GM19351 (cell line): ENCODE measurements at regions not wholly inside any gene's neighbourhood (a gene's known extent, or its start where the extent isn't known, plus 50 kb on each side); places are given as distances from the start of the nearest gene placed in this dataset.
"Not testable (repeated sequence)": the region's sequence is repeated elsewhere in the genome, so short reads cannot be mapped to it uniquely, and the experiment has no call there.

Experiments used
- ATAC-seq: cut with Tn5 transposase; IDR thresholded peaks from one replicate; pipeline ENCODE4 v1.9.1; 2021; ENCODE audit warnings: mild to moderate bottlenecking, moderate library complexity; ENCODE audit not compliant: unreplicated experiment

DNA sequence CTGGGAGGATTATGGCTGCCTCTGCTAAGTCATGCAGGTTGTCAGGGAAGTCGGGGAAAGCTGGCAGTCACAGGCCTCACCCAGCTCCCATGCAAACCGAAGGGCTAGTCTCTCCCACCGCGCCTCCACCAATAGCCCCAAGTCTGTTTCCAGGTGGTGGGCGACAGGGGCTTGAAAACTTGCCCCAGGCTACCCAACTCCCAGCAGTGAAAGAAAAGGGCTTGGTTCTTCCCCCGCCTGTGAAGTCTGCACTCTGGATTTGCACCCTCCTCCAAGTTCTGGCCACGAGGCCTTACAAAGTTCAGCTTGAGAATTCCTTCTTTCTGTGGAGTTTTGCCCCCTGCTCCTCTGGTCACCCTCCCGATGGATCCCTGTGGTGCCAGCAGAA is 99.9 kb upstream of the CHST15 start:
- ATAC-seq: no peak

GRCh38 chr10:124192664-124193308 is 99.4 kb upstream of the CHST15 start:
- not testable (repeated sequence) for ATAC-seq

DNA sequence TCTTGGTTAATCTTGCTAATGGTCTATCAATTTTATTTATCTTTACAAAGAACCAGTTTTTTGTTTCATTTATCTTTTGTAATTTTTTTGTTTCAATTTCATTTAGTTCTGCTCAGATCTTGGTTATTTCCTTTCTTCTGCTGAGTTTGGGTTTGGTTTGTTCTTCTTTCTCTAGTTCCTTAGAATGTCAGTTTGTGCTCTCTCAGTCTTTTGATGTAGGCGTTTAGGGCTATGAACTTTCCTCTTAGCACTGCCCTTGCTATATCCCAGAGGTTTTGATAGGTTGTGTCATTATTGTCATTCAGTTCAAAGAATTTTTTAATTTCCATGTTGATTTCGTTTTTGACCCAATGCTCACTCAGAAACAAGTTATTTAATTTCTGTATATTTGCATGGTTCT is 97.1 kb upstream of the CHST15 start:
- not testable (repeated sequence) for ATAC-seq

DNA sequence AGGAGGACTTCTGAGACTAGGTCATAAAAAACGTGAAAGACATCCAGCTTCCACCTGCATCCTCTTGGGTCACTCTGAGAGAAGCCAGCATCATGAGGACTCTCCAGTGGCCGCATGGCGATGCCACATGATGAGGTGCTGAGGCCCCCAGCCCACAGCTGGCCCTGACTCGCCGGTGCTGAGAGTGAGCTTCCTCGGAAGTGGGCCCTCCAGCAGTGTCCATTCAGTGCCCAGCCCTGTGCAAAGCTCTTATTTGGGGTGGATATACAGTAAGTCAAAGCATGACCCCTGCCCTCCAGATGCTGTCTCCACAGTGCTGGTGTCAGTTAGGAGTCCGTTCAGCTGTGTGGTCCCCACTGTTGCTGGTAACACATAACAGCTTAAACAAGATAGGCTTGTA is 93.6 kb upstream of the CHST15 start:
- no peak for ATAC-seq

GRCh38 chr10:124185084-124185483 is 91.7 kb upstream of the CHST15 start:
- ATAC-seq: no peak

DNA sequence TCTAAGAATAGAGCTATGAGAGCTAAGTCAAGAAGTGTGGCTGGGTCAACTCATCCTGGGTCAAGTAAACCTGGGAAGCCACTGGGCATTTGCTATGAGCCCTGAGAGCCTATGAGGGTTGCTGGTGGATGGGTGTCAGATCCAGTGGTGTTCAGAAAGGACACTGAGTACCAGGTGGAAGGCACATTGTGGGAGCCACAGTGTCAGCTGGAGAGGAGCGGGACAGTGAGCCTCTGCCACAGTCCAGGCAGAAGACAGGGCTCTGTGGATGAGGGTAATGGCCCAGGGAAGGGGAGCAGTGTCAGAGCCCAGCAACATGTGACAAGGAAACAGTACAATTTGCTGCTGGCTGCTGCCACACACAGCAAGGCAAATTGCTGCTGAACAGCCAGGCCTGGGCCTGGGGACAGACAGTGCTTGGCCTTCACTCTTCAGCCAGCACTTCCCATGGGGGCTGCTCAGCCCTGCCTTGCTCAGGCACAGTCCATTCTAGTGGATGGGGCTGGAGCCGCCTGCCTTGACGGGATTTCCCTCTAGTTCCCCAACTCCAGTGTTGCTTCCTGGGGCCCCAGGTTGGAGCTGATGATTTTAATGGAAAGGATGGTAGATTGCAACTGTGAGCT is 90.9 kb upstream of the CHST15 start:
- ATAC-seq: no peak

DNA sequence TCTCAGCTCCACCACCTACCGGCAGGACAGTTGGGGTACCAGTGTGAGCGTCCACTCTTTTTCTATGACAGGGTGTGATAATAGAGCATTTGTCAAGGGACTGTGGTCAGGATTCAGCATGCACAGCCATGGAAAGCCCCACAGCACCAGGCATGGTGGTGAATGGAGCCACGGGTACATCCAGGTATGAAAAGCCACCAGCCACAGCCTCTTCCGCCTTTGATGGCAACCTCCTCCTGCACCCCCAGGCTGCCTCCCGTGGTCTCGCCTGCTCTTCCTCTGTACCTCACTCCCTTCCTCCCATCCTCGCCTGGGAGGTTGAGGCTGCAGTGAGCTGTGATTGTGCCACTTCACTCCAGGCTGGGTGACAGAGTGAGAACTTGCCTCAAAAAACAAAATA is 90.2 kb upstream of the CHST15 start:
- no peak for ATAC-seq

GRCh38 chr10:124182088-124182541 is 88.7 kb upstream of the CHST15 start:
- no peak for ATAC-seq

GRCh38 chr10:124181656-124182055 is 88.3 kb upstream of the CHST15 start:
- no peak for ATAC-seq

- ATAC-seq: peak; percentile 43
Observed at GRCh38 chr10:124180947-124181549, 87.7 kb upstream of the CHST15 start.

- ATAC-seq: no peak
Observed at GRCh38 chr10:124180044-124180745, 86.8 kb upstream of the CHST15 start.

DNA sequence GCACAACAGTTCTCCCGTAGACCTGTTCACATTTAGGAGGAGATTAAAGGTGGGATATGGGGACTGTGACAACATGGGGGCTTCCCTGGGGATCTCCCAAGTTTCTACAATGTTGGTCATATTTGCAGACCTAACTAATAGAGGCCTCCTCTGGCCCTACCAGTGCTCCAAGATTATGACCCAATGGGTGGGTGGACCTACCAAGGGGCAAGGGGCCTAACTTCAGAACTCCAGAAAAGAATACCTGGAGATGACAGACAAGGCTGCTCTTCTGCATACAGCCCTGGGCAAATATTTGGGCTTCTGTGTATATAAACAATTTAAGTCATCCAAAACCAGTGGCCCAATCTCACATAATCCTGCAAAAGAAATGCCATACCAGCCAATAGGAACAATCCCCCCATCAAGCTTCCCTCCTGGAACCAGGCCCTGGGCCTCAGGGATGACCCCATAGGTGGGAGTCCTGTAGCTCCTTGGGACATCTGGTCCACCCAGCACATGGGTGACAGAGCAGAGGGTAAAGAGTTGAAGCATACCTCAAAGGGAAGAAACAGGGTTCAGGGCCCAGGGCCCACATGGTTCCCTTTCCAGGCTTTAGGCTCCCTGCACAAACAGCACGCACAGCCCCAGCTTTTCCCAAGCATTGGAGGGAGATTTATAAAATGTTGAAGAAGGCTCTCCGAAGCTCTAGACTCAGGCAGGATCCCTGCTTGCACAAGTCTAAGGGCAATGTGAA is 86.1 kb upstream of the CHST15 start:
- no peak for ATAC-seq

DNA sequence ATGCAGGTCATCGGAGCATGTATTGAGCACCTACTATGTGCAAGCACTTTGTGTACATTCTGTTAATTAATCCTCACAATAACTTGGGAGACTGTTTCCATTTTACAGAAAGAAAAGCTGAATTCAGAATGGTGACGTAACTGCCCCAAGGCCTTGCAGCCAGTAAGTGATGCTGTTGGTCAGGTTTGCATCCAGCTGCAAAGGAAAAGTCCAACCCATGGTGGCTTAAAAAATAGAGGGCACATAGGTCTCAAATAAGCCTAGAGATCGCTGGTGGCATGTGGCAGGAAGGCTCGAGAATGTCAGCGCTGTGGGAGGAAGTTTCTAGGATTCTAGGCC is 83.8 kb upstream of the CHST15 start:
- ATAC-seq: no peak

GRCh38 chr10:124176349-124177179 is 83.2 kb upstream of the CHST15 start:
- ATAC-seq: no peak

- ATAC-seq: no peak
Observed at GRCh38 chr10:124175701-124176348, 82.4 kb upstream of the CHST15 start.

DNA sequence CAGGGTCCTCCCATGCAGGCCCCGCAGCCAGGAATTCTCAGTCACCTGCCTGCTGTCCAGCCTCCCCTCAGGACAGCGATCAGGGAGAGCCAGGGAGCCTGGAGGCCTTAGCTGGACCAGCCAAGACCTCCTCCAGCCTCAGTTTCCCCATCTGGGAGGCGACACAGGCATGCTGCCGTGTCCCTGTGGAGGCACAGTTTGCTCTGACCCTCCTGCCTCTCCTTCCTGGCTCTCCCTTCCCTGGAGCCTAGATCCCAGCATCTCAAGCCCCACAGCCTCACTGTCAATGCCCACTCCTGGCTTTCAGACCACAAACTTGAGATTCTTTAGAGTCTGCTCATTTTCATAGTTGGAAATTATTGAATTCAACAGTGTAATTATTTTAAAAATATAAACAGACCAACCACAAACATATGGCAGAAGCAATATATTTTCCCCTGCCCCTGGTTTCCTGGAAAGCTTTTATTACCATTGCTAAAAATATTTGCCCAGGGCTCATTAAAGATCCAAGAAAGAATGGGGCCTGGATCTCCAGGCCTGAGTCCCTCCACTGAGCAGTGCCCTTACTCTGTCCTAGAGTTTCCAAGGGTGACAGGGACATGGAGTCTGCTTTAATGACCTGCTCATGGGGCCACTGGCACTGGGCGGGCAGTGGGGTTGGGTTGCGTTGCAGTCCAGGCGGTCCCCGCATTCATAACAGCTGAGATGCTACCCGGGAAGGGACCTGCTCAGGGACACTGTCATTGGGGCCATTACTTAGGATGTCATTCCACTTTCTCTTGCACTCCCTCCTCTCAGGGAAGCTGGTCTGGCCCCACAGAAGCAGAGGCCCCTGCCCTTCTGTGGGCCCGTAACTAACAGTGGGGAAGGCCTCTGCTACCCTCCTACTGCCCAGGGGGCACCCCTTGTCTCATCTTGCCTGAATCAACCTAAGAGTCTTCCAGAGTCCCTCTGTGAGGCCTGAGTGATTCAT is 81.6 kb upstream of the CHST15 start:
- ATAC-seq: no peak

DNA sequence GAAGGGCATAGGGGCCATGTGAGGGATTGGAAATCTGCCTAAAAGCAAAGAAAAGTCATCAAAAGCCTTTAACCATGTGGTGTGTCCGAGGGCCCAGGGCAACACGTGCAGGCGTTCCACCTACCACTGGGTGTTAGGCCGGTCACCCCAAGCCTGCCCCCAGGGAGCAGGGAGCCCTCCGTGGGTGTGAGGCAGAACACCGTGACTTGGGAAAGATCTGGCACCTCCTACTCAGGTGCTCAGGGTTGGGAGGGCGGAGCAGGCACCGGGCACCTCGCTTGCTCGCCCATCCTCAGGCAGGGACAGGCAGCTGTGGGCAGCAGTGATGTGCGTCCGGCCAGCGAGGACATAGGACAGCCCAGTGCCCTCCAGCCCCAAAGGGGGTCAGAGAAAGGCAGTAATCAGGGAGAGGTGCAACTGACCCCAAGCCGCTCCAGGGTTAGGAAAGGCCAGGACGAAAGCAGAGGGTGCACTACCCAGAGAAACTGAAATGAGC is 80.7 kb upstream of the CHST15 start:
- ATAC-seq: no peak

- no peak for ATAC-seq
Observed at GRCh38 chr10:124173298-124173900, 80.0 kb upstream of the CHST15 start.
